Spleen (tissue), 11 donors: ENCODE measurements at regions not wholly inside any gene's neighbourhood (a gene's known extent, or its start where the extent isn't known, plus 50 kb on each side); places are given as distances from the start of the nearest gene placed in this dataset.
"Not testable (repeated sequence)": the region's sequence is repeated elsewhere in the genome, so short reads cannot be mapped to it uniquely, and the experiment has no call there.

Experiments
- DNase-seq: peaks from one replicate; pipeline ENCODE4 v3.0.0-alpha.2; 2020
- H3K27ac ChIP-seq, 8 donors: fragments of 200-600 bp; sonication (generic) in 7 of 8; 1 replicate in 4 of 8; 2 replicates in 4 of 8; pipeline versions ENCODE4 v1.5.0 to v1.8.0; 2016 to 2021; ENCODE audit warnings: inconsistent platforms in 4 of 8, mild to moderate bottlenecking in 4 of 8, moderate library complexity in 1 of 8
- H3K27me3 ChIP-seq, 7 donors: fragments of 200-600 bp; sonication (generic) in 6 of 7; replicated peaks in 1 of 7; 1 replicate in 4 of 7; 2 replicates in 3 of 7; pipeline versions ENCODE4 v1.5.0 to v1.8.0; 2016 to 2021; ENCODE audit warnings: inconsistent platforms in 3 of 7, mild to moderate bottlenecking in 1 of 7
- H3K36me3 ChIP-seq, 6 donors: fragments of 200-600 bp; sonication (generic) in 5 of 6; 1 replicate in 4 of 6; 2 replicates in 2 of 6; pipeline versions ENCODE4 v1.5.0 to v1.8.0; 2016 to 2021; ENCODE audit warnings: inconsistent platforms in 2 of 6
- H3K4me1 ChIP-seq, 6 donors: fragments of 200-600 bp; sonication (generic) in 5 of 6; 1 replicate in 3 of 6; 2 replicates in 3 of 6; pipeline versions ENCODE4 v1.5.0 to v1.8.0; 2016 to 2021; ENCODE audit warnings: inconsistent platforms in 3 of 6
- H3K4me3 ChIP-seq, 8 donors: fragments of 200-600 bp; sonication (generic) in 7 of 8; 1 replicate in 4 of 8; 2 replicates in 4 of 8; pipeline versions ENCODE4 v1.5.0 to v1.8.0; 2016 to 2021; ENCODE audit warnings: inconsistent platforms in 4 of 8, mild to moderate bottlenecking in 4 of 8, moderate library complexity in 2 of 8
- H3K9me3 ChIP-seq, 8 donors: fragments of 200-600 bp; sonication (generic) in 7 of 8; 1 replicate in 4 of 8; 2 replicates in 4 of 8; pipeline versions ENCODE4 v1.5.0 to v1.8.0; 2016 to 2021; ENCODE audit warnings: inconsistent platforms in 4 of 8
- CTCF ChIP-seq, 11 experiments: fragments of 200-600 bp in 7 of 11; fragments of 450-650 bp in 4 of 11; sonication (generic) in 4 of 11; IDR thresholded peaks in 8 of 11; conservative IDR thresholded peaks in 3 of 11; 1 replicate in 7 of 11; 2 replicates in 4 of 11; pipeline versions ENCODE4 v1.4.0 to v1.8.0; 2016 to 2021; ENCODE audit warnings: antibody characterized with exemption in 11 of 11, inconsistent platforms in 4 of 11, mild to moderate bottlenecking in 1 of 11
- POLR2A ChIP-seq, 3 donors: fragments of 450-650 bp; IDR thresholded peaks; one replicate each; pipeline ENCODE4 v1.5.1; 2017; ENCODE audit warnings: antibody characterized with exemption in 3 of 3, mild to moderate bottlenecking in 1 of 3
- POLR2AphosphoS5 ChIP-seq, 3 donors: sonication (generic); formaldehyde crosslinking; IDR thresholded peaks; one replicate each; pipeline ENCODE4 v1.5.1; 2017; ENCODE audit warnings: antibody characterized with exemption in 3 of 3
- WGBS, 5 donors: extraction: QIAGEN DNeasy Blood & Tissue Kit in 3 of 5; methylation state at CpG; one replicate each; pipeline versions ENCODE4 v1.1.5 to v1.1.7; 2013 to 2018; 5-methylcytosine and 5-hydroxymethylcytosine counted together
- intact Hi-C: fragments of 100-400 bp; cut with DNase I; formaldehyde crosslinking; loops from one replicate; pipeline ENCODE4 v1.15.0; 2023; ENCODE audit warnings: low total_unique reads
- donor health status: healthy with polysubstance abuse.
- donor health status: DM: no; HTN: no; CAD: no; lungs with moderate emphysema.
- donor health status: DM: no; HTN: no; CAD: no.
- donor health status: Bipolar disorder and iron deficiency.
- donor health status: healthy.
- donor health status: DM: no; HTN: no; CAD: no.
- donor health status: DM: yes; HTN: yes; CAD: no.

- TF ChIP-seq CTCF (IDR thresholded peaks at IDR 0.05 in 8 of 11, conservative IDR thresholded peaks at IDR 0.05 in 3 of 11) (no peak), POLR2A (IDR thresholded peaks at IDR 0.05) (no peak), POLR2AphosphoS5 (IDR thresholded peaks at IDR 0.05) (no peak)
- Histone ChIP-seq H3K36me3 (no peaks in the 10 kb centered on the region), H3K4me3 (no peak overlapping the region), H3K4me1 (peaks cover 0 to 4% (median 0%) of the 10 kb centered on the region in 6 donors), H3K27ac (no peak overlapping the region), H3K9me3 (no peaks in the 10 kb centered on the region), H3K27me3 (no peaks in the 10 kb centered on the region)
- intact Hi-C loops: no loop called here
- DNase-seq: no peak
- 76 to 95% (median 85%) methylated on average over 4 of the region's 4 CpGs for WGBS, 5 donors
Observed at GRCh38 chr4:160562661-160563060, 1459.8 kb downstream of the RAPGEF2 start.

GRCh38 chr4:160563552-160564282 is 1460.8 kb downstream of the RAPGEF2 start:
- Histone ChIP-seq H3K36me3 (no peaks in the 10 kb centered on the region), H3K9me3 (no peaks in the 10 kb centered on the region), H3K4me1 (peaks cover 0 to 4% (median 0%) of the 10 kb centered on the region in 6 donors), H3K4me3 (no peak overlapping the region), H3K27ac (no peak overlapping the region), H3K27me3 (no peaks in the 10 kb centered on the region)
- intact Hi-C loops: no loop called here
- TF ChIP-seq POLR2A (IDR thresholded peaks at IDR 0.05) (no peak), CTCF (IDR thresholded peaks at IDR 0.05 in 8 of 11, conservative IDR thresholded peaks at IDR 0.05 in 3 of 11) (no peak), POLR2AphosphoS5 (IDR thresholded peaks at IDR 0.05) (no peak)
- DNase-seq: no peak
- 55 to 80% (median 66%) methylated on average over 3 of the region's 3 CpGs for WGBS, 5 donors

GRCh38 chr4:160567634-160568033 is 1464.8 kb downstream of the RAPGEF2 start:
- H3K36me3 ChIP-seq: no peaks in the 10 kb centered on the region
- H3K27ac ChIP-seq: no peak overlapping the region
- 73 to 86% (median 84%) methylated on average over 1 of the region's 1 CpG for WGBS, 5 donors
- H3K4me1 ChIP-seq: peaks cover 0 to 4% (median 0%) of the 10 kb centered on the region in 6 donors
- H3K9me3 ChIP-seq: no peaks in the 10 kb centered on the region
- no peaks in the 10 kb centered on the region for H3K27me3 ChIP-seq
- intact Hi-C loops: no loop called here
- DNase-seq: no peak
- no peak overlapping the region for H3K4me3 ChIP-seq
- TF ChIP-seq CTCF (IDR thresholded peaks at IDR 0.05 in 8 of 11, conservative IDR thresholded peaks at IDR 0.05 in 3 of 11): no peak
- TF ChIP-seq POLR2A (IDR thresholded peaks at IDR 0.05): no peak
- TF ChIP-seq POLR2AphosphoS5 (IDR thresholded peaks at IDR 0.05): no peak

- intact Hi-C loops: no loop called here
Observed at GRCh38 chr4:160570271-160570670, 1467.4 kb downstream of the RAPGEF2 start.

GRCh38 chr4:160574272-160574671 is 1471.4 kb downstream of the RAPGEF2 start:
- H3K27me3 ChIP-seq, H3K36me3 ChIP-seq, DNase-seq, H3K9me3 ChIP-seq, intact Hi-C loops, H3K4me1 ChIP-seq, H3K4me3 ChIP-seq, H3K27ac ChIP-seq: not testable (repeated sequence)
- WGBS, 5 donors: 84 to 94% (median 91%) methylated on average over 13 to 18 of the region's 18 CpGs

More at GRCh38 chr4:160570271-160570670, 1467.4 kb downstream of the RAPGEF2 start:
- Histone ChIP-seq H3K4me1 (no peaks in the 10 kb centered on the region), H3K27me3 (no peaks in the 10 kb centered on the region), H3K9me3 (peaks cover 0 to 4% (median 0%) of the 10 kb centered on the region in 8 donors), H3K27ac (no peak overlapping the region), H3K36me3 (no peaks in the 10 kb centered on the region), H3K4me3 (no peak overlapping the region)
- no peak for DNase-seq
- TF ChIP-seq POLR2A (IDR thresholded peaks at IDR 0.05) (no peak), CTCF (IDR thresholded peaks at IDR 0.05 in 8 of 11, conservative IDR thresholded peaks at IDR 0.05 in 3 of 11) (no peak), POLR2AphosphoS5 (IDR thresholded peaks at IDR 0.05) (no peak)
